ENCODE measurements at regions not wholly inside any gene's neighbourhood (a gene's known extent, or its start where the extent isn't known, plus 50 kb on each side); places are given as distances from the start of the nearest gene placed in this dataset.
"Not testable (repeated sequence)": the region's sequence is repeated elsewhere in the genome, so short reads cannot be mapped to it uniquely, and the experiment has no call there.

DNA sequence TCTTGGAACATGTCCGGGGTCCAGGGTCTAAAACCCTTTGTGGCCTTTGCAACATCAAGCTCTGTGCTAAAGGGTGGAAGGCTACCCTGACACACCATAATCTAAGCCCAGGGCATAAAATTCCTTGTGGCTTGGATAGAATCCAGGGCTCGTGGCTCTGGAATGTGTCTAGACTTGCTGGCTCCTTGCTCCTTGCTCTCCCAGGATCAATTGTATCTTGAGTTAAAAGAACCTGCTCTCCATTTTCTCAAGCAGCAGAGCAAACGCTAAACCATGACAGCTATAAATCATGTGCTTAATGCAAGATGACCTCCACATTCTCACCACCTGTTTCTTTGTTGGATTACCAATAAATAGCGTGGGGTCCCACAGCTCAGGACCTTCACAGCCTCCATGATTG, 1140.9 kb upstream of the TMPRSS15 start:
- not testable (repeated sequence) for DNase-seq

DNA sequence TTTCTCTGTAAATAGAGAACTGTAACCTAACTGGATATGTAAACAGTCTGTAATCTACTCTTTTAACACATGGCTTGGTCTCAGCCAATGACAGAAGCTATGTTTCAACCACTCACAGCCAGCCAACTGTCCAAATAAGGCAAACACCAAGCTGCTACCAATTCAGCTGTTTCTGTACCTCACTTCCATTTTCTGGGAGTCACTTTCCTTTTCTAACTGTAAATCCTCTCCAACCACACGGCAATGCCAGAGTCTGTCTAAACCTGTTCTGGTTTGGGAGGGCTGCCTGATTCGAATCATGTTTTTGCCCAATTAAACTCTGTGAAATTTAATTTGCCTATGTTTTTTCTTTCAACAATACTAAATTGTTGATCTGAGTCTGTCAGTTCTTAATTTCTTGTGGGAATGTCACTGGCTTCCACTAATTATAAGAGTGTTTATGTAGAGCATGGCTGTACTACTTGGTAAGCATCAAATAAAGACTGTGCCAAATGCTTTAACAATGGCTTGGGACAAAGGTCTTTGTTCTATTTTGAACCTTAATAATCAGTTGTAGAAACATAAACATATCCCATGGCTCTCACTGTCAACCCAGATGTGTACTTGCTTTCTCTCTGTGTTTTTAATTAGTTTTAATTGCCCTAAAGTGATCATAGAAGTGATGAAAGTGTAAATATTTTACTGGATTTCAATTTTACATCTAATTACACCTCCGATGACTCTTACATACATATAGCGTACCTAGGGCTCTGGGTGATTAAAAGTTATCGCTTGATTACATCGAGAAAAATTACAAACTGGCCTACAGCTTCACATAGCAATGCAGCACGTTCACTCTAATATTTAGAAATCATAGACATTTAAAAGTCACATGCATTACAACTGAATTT, 1144.6 kb upstream of the TMPRSS15 start:
- no peak for DNase-seq

GRCh38 chr21:19553919-19554615, 1150.5 kb upstream of the TMPRSS15 start:
- DNase-seq = no peak

DNA sequence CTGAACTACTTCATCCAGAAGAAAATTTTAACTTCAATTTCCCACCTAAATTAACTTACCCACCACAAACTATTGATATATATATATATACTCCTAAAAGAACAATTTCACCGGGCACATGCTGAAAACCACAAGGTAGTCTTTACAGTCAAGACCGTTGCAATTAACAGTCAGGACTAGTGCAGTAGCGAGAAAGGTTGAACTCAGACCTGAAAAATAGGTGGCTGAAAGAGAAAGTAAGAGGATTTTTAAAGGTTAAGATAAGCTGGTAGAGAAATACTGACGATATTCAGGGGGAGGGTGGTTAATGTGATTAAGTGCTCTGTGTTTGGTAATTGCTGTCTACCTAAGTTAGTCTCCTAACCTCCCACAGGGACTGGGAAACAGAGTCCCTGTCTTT, 1153.5 kb upstream of the TMPRSS15 start:
- no peak for DNase-seq

GRCh38 chr21:19557488-19557887, 1153.9 kb upstream of the TMPRSS15 start:
- DNase-seq = no peak

- no peak for DNase-seq
These were observed 1162.0 kb upstream of the TMPRSS15 start for GRCh38 chr21:19565587-19565986.

GRCh38 chr21:19566975-19567374, 1163.4 kb upstream of the TMPRSS15 start:
- no peak for DNase-seq

- no peak for DNase-seq
These were observed 1173.8 kb upstream of the TMPRSS15 start for GRCh38 chr21:19577381-19577780.

- no peak for DNase-seq
These were observed 1186.5 kb upstream of the TMPRSS15 start for GRCh38 chr21:19590044-19590443.

- no peak for DNase-seq
These were observed 1199.5 kb upstream of the TMPRSS15 start for GRCh38 chr21:19603011-19603593.

GRCh38 chr21:19608101-19608621, 1204.6 kb upstream of the TMPRSS15 start:
- no peak for DNase-seq

DNA sequence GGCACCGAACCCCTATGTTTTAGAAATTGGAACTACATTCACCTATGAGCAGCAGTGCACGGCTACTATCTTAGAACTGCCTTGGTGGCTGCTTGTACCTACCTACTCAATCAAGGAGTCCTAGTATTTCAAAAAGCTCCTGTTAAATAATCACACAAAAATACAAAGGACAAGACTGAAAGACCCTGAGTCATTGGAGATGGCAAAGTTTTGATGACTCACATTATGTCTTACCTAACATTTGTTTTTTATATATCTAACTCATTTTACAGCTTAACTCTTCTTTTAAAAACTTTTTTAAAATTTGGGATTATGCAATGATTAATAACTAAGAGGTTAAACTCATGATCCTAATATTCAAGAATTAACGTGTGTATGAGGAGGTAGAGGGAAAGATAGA, 1206.0 kb upstream of the TMPRSS15 start:
- DNase-seq = no peak

- no peak for DNase-seq
These were observed 1218.4 kb upstream of the TMPRSS15 start for GRCh38 chr21:19621837-19622496.

DNA sequence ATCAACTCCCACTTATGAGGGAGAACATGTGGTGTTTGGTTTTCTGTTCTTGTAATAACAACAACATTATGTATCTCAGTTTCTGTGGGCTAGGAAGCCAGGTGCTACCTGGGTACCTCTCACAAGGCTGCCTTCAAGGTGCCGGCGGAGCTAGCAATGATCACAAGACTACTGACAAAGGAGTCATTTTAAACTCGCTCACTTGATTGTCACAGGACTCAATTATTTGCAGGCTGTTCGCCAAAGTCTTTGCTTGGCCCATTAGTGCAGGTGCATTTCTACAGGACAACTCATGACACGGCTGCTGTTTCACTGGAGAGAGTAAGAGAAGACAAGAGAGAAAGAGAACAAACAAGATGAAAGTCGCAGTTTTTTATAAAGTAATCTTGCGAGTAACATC, 1237.4 kb upstream of the TMPRSS15 start:
- DNase-seq = no peak

DNA sequence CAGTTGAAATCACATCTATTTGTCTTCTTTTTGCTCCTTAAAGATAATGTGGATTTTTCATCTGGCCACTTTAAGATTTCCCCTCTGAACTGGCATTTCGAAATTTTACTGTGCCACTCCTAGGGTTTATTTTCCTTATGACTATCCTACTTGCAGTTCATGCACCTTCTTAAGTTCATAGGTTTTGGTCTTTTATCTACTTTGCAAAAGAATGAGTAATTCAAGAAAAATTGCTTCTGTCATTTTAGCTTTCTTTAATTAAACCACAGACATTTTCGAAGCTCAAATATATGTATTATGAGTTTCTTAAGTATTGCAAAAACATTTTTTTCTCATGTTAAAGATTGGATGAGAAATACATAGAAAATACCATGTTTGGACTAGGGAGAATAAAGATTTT, 1244.8 kb upstream of the TMPRSS15 start:
- no peak for DNase-seq

DNA sequence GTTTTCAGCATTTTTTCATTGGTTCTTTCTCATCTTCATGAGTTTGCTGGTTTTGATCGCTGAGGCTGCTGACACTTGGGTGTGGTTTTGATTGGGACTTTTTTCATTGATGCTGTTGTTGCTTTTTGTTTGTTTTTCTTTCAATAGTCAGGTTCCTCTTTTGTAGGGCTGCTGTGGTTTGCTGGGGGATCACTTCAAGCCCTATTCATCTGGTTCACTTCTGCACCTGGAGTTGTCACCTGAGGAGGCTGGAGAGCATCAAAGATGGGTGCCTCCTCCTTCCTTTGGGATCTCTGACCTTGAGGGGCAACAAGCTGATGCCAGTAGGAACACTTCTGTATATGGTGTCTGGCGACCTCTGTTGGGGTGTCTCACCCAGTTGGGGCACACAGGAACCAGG, 1279.9 kb upstream of the TMPRSS15 start:
- no peak for DNase-seq

- DNase-seq = no peak
These were observed 1280.7 kb upstream of the TMPRSS15 start for GRCh38 chr21:19684328-19684727.

GRCh38 chr21:19692231-19692630, 1288.6 kb upstream of the TMPRSS15 start:
- no peak for DNase-seq

DNA sequence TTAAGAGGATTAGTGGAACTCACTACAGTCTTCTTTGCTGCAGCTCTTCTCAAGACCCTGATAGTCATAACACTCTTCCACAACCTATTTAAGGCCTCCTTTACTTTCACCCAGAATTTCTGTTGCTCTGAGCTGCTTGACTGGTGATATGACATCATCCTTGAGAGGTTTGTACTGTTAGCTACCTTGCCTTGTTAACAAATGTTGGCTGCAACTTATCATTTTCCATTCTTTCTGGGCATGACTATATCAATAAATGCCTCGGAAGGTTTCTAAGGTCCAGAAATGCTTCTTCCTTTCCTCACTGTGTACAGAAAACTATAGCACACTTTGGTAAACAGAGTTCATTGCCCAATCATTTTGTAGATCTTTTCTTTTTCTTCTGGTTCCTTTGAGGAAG, 1292.2 kb upstream of the TMPRSS15 start:
- no peak for DNase-seq

DNA sequence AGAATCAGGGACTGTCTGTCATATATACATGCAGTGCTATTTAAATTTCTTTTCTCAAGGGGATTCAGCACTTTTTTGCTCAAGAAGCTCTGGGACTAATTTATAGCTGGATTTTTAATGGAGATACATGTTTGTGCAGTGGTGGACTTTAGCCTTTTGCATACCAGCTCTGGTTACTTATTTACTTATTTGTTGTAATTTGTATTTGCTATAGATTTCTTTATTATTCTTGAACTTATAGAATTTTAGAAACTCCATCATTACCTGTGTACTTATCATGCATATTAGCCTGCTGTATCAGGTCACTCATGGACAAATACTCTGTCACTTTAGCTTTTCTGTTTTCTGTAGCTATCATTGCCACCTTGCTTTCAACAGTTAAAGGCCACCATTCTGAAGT, 1296.9 kb upstream of the TMPRSS15 start:
- no peak for DNase-seq

- no peak for DNase-seq
These were observed 1295.5 kb upstream of the NCAM2 start for GRCh38 chr21:19702726-19703125.

- DNase-seq = no peak
These were observed 1293.4 kb upstream of the NCAM2 start for GRCh38 chr21:19704832-19705231.

DNA sequence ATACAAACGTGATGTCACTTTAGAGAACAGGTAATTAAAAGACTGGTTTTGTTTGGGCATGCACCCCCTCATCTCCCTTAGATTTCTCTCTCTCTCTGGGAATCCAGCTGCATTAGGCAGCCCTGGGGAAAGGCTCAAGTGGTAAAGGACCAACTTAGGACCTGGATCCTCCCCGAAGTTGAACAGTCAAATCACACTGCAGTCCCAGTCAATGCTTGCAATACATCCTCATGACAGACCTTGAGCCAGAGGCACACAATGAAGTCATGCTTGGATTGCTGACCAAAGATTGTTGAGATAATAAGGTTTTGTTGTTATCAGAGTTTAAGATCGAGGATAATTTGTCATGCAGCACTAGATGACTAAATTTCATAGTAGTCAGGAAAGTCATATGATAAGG, 1285.8 kb upstream of the NCAM2 start:
- DNase-seq = no peak
